NT2/D1 (cell line): ENCODE measurements at regions not wholly inside any gene's neighbourhood (a gene's known extent, or its start where the extent isn't known, plus 50 kb on each side); places are given as distances from the start of the nearest gene placed in this dataset.

Experiments
- SUZ12 ChIP-seq: IDR thresholded peaks from 2 replicates; pipeline ENCODE4 v1.6.1; 2011; ENCODE audit not compliant: insufficient read length, insufficient read depth; ENCODE audit errors: extremely low read depth
- YY1 ChIP-seq: IDR thresholded peaks from 2 replicates; pipeline ENCODE4 v1.6.1; 2011; ENCODE audit not compliant: insufficient read length, insufficient read depth
- ZNF274 ChIP-seq: IDR thresholded peaks from 2 replicates; pipeline ENCODE4 v1.6.1; 2011; ENCODE audit warnings: mild to moderate bottlenecking, low read depth, low read length

DNA sequence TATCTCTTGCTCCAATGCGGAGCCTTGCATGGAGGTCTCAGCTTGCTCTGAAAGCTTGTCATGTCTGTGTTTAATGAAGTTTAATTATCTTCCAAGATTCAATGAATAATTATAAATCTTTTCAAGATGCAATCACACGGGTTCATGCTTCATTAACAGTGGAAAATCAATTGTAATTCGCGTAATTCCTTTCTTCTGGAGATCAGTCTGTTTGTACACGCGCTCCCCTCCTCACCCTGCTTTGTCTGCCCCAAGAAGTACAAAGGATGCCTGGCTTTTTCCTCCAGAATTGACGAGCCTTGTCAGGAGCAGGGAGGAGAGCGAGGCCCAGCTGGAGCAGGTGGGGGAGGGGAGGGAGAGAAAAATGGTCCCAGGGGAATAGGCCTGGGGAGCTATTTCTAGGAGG is 65.0 kb upstream of the DISP3 start:
- TF ChIP-seq YY1 (no peak), ZNF274 (no peak), SUZ12 (no peak)
